ENCODE measurements at regions not wholly inside any gene's neighbourhood (a gene's known extent, or its start where the extent isn't known, plus 50 kb on each side); places are given as distances from the start of the nearest gene placed in this dataset.

DNA sequence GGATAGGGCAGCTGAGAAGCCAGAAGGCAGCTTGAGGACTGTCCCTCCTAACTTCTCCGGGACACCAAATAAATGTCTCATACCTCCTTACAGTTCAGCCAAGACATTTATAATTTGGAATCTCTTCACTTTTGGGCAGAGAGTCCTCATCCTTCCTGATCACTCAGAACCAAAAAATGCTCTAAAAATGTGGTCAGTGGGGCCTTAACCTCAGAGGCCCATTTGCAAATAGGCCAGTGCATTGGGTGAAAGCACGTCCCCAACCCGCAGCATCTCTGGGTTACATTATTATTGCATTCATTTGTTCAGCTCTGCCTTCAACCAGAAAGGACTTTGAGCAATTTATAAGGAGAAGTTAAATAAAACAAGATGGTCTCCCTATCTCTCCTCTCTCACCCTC is 112.4 kb upstream of the IRX3 start:
- no peak for TF ChIP-seq JUND (IDR thresholded peaks at IDR 0.05; ENCODE audit: low read depth)
- in situ Hi-C loops (cut with HindIII; ENCODE audit: low pct_unique_long_range_greater_than_20kb, low sequenced_read_pairs): no loop called here
- no peak for DNase-seq (ENCODE audit: low read depth in 1 of 2, low spot score in 1 of 2)

DNA sequence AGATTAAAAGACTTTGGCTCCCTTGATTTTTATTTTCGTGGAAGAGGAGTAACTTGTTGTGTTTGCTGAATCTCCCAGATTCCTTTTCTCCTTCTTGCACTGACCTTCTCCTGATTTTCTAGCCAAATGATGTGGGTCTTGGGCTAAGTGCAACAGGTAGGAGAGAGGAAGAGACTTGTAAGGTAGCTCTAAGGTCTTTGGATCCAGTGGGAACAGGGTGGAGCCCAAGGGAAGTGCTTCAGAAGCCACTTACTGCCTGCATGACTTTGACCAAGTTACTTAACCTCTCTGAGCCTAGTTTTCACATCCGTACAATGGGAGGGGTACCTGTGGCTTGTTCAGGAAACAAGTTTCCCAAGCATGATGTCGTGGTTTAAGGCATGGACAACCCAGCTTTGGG is 111.3 kb upstream of the IRX3 start:
- no peak for TF ChIP-seq JUND (IDR thresholded peaks at IDR 0.05; ENCODE audit: low read depth)
- DNase-seq (ENCODE audit: low read depth in 1 of 2, low spot score in 1 of 2): no peak
- in situ Hi-C loops (cut with HindIII; ENCODE audit: low pct_unique_long_range_greater_than_20kb, low sequenced_read_pairs): no loop called here

DNA sequence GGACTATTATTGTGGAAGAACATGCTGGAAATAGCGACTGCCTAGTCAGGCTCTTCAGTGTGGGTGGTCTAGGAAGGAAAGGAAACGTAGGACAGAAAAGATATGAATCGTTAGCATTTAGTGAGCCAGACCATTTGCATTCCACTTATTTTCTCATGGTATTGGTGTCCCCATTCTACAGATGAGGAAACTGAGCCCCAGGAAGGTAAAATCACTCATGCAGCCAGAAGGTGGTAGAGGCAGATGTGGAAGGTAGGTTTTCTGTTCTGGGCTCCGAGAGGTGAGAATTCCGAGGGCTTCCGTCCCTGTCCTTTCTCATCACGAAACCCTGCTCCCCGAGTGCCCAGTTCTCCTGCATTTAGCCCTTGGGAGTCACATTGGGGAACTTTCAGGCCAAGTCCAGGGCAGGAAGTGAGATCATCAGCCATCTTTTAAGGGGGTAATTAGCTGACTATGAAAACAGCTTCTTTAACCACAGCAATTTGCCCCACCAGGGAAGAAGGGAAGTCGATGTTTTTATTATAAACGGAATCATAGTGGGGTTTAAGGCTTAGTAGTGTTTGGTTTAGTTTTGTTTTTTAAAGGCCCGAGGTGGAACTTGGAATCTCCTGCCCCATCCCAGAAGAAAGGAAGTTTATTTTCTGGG is 110.7 kb upstream of the IRX3 start:
- no peak for TF ChIP-seq JUND (IDR thresholded peaks at IDR 0.05; ENCODE audit: low read depth)
- in situ Hi-C loops (cut with HindIII; ENCODE audit: low pct_unique_long_range_greater_than_20kb, low sequenced_read_pairs): no loop called here
- DNase-seq (ENCODE audit: low read depth in 1 of 2, low spot score in 1 of 2): no peak

DNA sequence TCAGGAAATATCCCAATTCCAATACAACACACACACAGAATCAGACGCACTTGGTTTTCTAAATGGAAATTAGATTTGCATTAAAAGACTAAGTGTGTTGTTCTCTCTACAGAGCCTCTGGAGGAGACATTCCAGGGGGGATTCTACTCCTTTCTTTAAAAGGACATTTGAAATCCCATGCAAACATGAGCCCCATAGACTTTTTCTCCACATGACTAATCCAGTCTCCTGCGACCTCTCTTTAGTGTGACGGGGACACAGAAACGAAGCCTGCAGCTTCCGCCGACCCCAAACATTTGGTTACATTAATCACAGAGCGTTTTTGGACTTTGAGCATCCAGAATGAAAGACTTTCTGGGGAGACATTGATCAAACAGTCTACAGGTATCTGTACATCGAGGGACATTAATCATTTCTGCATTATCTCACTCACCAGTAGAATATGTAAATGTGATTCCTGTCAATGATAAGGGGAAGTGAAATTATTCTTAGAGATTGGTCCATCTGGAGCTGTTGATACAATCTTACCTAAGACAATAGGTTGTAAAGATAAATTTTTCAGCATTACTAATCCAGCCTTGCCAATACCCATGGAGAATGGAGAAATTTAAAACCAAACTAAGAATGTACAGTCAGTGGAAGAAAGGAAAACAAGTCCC is 103.4 kb upstream of the IRX3 start:
- in situ Hi-C loops (cut with HindIII; ENCODE audit: low pct_unique_long_range_greater_than_20kb, low sequenced_read_pairs): no loop called here
- DNase-seq (ENCODE audit: low read depth in 1 of 2, low spot score in 1 of 2): no peak
- no peak for TF ChIP-seq JUND (IDR thresholded peaks at IDR 0.05; ENCODE audit: low read depth)

DNA sequence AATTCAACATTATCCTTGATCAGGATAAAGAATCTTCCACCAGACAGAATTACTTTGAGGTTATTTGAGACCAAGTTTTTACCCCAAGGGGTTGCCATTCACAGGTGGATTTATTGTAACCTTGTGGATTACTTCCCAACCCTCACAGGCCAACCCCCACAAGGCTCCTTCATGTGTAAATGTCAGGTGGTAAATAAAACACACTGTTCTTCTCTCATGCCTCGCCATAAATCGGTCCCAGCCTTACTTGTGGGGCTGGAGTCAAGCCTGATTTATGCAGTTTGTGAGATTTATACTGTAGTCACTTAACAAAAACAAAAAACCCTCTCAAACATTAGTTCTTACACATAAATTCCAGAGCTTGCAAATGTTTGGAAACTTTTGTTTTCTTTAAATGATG is 98.6 kb upstream of the IRX3 start:
- in situ Hi-C loops (cut with HindIII; ENCODE audit: low pct_unique_long_range_greater_than_20kb, low sequenced_read_pairs): no loop called here
- DNase-seq (ENCODE audit: low read depth in 1 of 2, low spot score in 1 of 2): no peak
- TF ChIP-seq JUND (IDR thresholded peaks at IDR 0.05; ENCODE audit: low read depth): no peak

DNA sequence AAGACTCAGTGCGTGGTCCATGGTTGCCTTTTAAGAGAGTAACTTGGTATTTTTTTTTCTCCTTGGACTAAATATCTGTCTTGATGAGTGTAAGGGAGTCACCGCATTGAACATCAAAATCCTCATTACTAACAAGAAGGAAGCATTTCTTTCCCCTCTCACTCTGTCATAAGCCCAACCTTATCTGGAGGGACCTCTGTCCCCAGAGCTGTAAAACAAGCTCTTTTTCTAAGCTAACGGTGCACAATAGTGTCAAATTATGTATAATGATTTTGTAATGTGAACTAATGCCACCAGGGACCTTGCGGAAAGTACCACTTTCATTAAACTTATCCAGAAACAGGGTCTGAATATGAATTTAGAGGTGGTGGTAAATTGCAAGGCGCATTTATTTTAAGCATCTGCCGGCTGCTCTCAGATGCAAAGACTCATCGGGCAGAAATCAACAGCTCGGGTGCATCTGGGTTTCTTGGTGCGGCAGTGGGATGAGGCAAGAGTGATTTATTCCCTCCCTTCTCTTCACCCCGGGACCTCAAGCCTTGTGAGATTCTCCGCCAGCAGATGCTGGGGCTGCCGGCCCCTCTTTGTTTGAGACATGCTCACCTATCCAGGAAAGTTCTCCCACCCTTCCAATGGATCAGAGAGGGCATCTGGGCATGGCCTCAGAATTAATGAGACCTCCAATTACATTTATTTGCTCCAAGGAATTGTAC is 95.2 kb upstream of the IRX3 start:
- no peak for TF ChIP-seq JUND (IDR thresholded peaks at IDR 0.05; ENCODE audit: low read depth)
- in situ Hi-C loops (cut with HindIII; ENCODE audit: low pct_unique_long_range_greater_than_20kb, low sequenced_read_pairs): no loop called here

DNA sequence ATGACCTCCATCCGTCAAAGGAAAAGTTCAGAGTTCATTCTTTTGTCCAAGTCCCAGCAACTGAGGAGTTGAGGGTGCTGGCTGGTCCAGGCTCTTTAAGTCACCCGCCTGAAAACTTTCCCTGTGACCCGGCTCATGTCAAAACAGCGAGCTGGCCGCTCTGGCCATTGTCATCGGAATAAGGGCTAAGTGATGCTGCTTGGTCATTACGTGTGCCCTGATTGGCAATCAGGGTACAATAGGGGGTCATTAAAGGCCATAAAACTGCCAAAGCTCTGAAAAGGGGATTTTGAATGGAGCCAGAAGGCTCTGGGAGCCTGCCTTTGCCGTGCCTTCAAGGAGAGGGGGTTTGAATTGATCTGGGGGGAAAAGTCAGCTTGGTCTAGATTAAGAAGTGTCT is 88.5 kb upstream of the IRX3 start:
- no peak for DNase-seq (ENCODE audit: low read depth in 1 of 2, low spot score in 1 of 2)
- TF ChIP-seq JUND (IDR thresholded peaks at IDR 0.05; ENCODE audit: low read depth): no peak
- in situ Hi-C loops (cut with HindIII; ENCODE audit: low pct_unique_long_range_greater_than_20kb, low sequenced_read_pairs): no loop called here

More for the DNA sequence above, 95.2 kb upstream of the IRX3 start:
- DNase-seq (ENCODE audit: low read depth in 1 of 2, low spot score in 1 of 2): no peak

DNA sequence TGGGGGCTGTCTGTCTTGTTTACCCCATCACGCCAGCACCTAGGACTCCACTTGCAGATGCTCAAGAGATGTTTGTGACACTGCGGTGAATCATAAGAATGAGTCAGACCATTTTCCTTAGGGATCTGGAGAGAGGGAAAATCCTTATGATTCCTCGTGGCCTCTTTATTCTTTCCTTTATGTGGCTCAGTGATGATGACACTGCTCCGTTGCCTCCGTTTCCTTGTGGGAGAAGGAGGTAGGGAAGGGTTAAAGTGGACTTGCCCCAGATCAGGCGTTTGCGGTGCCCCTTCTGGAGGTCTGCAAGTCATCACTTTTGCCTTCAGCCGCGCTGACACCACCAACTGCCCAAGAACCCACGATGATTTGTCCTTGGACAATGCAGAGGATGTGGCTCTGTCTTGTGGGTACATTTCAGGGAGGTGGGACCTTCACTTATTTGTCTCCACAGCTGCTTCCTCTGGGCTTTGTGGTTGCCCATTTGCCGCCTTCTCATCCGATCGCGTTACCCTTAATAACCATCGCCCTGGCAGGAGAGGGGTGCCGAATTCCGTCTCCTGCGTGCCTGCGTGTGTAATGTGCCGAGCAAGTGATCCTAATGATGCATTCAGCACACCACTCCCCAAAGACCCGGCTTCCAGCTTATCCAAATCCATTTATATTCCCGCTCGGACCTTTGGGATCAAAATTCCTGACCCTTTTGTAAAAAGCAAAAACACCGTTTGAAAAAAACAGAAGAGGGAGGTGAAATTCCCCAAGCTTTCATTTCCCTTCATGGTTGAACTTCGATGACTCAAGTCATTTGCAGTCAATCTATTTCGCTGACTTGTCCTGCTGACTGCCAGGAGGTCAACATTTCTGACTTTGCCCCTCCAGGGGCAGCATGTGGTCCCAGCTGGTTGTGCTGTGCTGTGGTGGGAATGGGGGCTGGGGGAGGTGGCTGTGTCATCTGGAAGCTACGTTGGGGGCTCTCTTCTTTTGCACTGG is 87.2 kb upstream of the IRX3 start:
- no peak for DNase-seq (ENCODE audit: low read depth in 1 of 2, low spot score in 1 of 2)
- in situ Hi-C loops (cut with HindIII; ENCODE audit: low pct_unique_long_range_greater_than_20kb, low sequenced_read_pairs): no loop called here
- TF ChIP-seq JUND (IDR thresholded peaks at IDR 0.05; ENCODE audit: low read depth): no peak

DNA sequence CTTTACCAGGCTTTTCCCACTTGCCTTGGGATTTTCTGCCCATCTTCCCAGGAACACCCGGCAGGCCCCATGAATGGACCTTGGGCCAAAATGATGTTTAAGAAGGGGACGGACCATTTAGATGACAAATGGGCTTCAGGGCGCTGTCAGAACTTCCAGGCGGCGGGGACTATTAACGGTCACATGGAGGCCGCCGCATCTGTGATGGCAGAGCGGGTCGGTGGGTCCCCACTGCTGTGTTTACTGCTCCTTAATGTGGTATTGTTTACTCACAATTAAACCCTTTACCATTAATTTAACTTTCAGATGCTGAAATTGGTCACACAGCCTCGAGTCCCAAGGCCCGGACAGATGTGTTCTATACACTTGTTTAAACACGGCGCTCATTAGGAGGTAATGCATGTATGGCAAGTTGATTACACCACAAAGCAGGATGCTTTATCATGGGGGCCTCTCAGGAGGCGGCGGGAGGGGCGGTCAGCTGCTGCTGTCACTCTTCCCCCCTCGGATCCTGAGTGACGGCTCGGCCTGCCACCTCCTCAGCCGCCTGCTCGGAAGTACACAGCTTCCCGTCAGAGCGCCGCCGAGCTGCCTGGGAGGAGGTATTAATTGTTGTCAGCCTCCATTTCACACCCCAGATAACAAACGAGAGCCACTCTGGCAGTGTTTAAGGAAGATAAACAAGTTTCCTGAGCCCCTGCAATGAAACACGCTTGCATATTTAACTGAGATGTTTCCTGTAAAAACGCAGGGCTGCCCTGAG is 83.9 kb upstream of the IRX3 start:
- in situ Hi-C loops (cut with HindIII; ENCODE audit: low pct_unique_long_range_greater_than_20kb, low sequenced_read_pairs): no loop called here
- TF ChIP-seq JUND (IDR thresholded peaks at IDR 0.05; ENCODE audit: low read depth): no peak
- no peak for DNase-seq (ENCODE audit: low read depth in 1 of 2, low spot score in 1 of 2)

DNA sequence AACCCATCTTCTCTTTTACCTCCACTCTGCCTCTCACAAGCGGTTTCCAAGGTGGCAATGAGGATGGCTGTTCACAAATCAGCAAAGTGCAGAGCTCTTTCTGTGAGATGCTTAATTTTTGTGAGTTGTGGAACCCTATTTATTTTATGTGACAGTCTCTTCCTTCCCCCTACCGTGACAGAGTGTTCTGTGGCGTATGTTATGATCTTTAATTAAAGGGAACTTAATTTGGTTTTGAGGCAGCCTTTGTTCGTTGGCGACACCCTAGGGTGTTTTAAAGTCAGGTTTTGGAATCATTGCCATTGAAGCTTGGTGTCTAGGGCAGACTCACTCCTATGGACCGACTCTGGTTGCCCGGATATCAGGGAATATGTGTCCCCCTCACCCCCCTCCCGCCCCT is 83.3 kb upstream of the IRX3 start:
- in situ Hi-C loops (cut with HindIII; ENCODE audit: low pct_unique_long_range_greater_than_20kb, low sequenced_read_pairs): no loop called here
- DNase-seq (ENCODE audit: low read depth in 1 of 2, low spot score in 1 of 2): no peak
- TF ChIP-seq JUND (IDR thresholded peaks at IDR 0.05; ENCODE audit: low read depth): no peak

DNA sequence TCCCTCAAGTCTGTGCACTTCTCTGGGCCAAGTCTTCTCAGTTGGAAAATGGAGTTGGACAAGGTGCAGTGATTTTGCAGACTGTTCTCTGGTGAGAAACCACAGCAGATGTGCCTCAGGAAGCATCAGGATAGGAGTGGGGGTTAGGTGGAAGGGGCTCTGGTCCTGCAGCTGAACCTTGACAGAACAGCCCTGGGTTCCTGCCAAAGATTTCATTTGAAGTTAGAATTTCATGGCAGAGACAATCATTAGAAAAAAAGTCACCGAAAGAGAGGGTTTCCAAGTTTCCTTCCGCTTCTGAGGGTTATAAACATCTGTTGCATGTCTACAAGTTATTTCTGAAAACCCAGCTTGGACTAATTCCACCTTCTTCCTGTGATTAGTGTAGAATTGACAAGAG is 80.4 kb upstream of the IRX3 start:
- no peak for TF ChIP-seq JUND (IDR thresholded peaks at IDR 0.05; ENCODE audit: low read depth)
- in situ Hi-C loops (cut with HindIII; ENCODE audit: low pct_unique_long_range_greater_than_20kb, low sequenced_read_pairs): no loop called here
- DNase-seq (ENCODE audit: low read depth in 1 of 2, low spot score in 1 of 2): no peak

Data from T47D (cell line).